ENCODE measurements at regions not wholly inside any gene's neighbourhood (a gene's known extent, or its start where the extent isn't known, plus 50 kb on each side); places are given as distances from the start of the nearest gene placed in this dataset.

DNA sequence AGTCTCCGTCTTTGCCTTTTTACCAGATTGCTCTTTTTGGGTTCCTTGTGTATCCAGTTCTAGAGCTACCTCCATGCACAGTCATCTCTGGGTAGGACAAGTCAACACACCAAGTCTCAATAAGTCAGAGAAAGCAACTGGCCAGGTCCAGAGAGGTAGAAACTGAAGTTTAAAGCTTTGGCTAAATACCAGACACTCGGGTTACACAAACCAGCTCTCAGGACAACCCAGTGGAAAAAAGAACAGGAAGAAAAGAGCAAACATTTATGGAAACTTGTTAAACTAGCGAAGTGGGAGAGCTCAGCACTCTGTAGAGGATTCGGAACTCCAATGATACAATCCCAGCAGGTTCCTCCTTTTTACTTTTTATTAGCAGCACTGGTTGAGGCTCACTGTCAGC, 291.0 kb upstream of the CPEB2 start:
- DNase-seq (ENCODE audit: low spot score), result no peak

GRCh38 chr4:14716691-14717090, 285.6 kb upstream of the CPEB2 start:
- no peak for DNase-seq (ENCODE audit: low spot score)

DNA sequence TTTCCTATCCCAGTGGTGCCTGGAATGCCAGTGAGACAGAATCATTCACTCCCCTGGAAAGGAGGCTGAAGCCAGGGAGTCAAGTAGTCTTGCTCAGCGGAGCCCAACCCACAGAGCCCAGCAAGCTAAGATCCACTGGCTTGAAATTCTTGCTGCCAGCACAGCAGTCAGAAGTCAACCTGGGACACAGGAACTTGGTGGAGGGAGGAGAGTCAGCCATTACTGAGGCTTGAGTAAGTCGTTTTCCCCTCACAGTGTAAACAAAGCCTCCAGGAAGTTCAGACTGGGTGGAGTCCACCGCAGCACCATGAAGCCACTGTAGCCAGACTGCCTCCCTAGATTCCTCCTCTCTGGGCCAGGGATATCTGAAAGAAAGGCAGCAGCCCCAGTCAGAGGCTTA, 283.2 kb upstream of the CPEB2 start:
- DNase-seq (ENCODE audit: low spot score), result no peak

DNA sequence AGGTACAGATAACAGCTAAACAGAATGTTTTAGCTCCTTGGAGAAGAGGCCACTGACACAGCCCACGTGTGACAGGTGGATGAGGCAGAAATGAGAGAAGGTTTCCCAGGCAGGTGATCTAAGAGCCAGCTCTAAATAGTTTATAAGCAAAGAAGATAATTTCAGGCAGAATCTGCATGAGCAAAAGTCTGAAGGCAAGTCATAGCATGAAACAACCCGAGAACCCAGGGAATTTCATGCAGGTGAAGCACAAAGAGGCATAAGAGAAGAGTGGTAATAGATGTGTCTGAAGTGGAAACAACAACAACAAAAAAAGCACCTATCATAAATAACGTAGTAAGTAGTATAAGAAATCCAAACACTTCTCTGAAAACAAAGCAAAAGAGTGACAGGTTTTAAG, 275.8 kb upstream of the CPEB2 start:
- DNase-seq (ENCODE audit: low spot score), result no peak

DNA sequence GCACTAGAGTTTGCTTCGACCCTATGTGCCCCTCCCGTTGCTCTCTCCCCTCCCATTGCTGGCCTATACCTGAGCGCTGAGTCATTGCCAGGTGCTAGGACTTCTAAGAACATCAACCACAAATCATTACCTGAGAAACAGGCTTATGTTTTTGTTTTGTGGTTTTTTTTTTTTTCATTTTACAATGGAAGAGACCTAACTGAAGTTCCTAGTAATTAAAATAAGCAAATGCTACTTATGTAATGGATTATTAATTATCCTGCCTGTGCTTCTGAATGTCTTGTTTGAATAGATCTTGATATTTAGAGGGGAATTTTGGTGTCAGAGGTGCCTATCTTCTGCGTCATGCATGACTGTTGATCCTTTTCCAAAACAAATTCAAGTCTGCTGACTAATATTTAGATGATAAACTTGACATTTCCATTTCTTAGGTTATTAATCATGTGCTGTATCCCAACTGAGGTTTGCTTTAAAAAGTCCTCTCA, 275.4 kb upstream of the CPEB2 start:
- no peak for DNase-seq (ENCODE audit: low spot score)

- no peak for DNase-seq (ENCODE audit: low spot score)
These were observed 272.8 kb upstream of the CPEB2 start for GRCh38 chr4:14729282-14730000.

DNA sequence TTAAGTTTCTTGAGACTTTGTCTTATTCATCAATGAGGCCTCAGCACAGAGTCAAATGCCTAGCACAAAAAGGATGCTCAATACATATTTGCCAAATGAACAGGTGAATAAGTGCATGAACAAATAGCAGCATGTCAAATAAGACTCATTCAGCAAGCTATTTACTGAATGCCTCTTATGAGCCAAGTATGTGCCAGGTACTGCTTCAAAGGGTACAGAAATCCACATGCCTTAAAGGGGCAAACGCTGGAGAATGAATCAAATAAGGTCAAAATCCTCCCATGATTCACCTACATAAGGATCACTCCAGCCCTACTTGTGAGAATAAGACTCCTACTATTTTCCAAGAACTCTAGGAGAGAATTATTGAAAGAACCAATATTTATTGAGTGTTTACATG, 260.2 kb upstream of the CPEB2 start:
- no peak for DNase-seq (ENCODE audit: low spot score)

DNA sequence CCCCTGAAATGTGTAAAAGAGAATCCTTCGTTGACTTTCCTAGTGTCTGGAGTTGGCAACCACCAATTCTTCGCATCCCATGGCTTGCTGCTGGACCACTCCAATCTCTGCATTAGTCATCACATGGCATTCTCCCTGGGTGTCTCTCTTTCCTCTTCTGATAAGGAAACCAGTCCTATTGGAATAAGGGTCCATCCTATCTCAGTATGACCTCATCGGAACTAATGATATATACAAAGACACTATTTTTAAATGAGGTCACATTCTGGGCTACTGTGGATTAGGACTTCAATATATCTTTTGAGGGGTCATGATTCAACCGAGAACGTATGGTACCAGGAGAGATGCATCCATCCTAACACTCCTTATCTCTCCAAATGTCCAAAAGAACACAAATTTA, 259.1 kb upstream of the CPEB2 start:
- no peak for DNase-seq (ENCODE audit: low spot score)

- DNase-seq (ENCODE audit: low spot score), result no peak
These were observed 258.7 kb upstream of the CPEB2 start for GRCh38 chr4:14743601-14744000.

DNA sequence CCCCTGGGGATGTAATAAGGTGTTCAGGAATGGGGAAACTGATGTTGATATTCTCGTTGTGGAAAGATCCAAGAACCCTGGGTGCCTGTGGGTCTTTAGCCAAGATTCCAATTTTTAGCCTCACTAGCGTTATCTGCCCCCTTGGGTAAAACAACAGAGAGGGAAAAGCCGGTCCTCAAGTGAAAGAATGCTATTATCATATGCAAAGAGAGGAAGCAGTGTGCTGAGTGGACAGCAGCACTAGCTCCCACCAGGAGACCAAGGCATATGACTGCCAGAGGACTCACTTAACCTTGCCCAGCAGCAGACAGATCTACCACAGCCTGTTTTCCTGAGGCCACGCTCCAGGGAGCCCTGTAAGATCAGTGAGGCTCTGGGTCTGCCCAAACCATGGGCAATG, 257.9 kb upstream of the CPEB2 start:
- DNase-seq (ENCODE audit: low spot score), result no peak

GRCh38 chr4:14749910-14750309, 252.4 kb upstream of the CPEB2 start:
- no peak for DNase-seq (ENCODE audit: low spot score)

- DNase-seq (ENCODE audit: low spot score), result no peak
These were observed 249.8 kb upstream of the CPEB2 start for GRCh38 chr4:14752341-14753046.

DNA sequence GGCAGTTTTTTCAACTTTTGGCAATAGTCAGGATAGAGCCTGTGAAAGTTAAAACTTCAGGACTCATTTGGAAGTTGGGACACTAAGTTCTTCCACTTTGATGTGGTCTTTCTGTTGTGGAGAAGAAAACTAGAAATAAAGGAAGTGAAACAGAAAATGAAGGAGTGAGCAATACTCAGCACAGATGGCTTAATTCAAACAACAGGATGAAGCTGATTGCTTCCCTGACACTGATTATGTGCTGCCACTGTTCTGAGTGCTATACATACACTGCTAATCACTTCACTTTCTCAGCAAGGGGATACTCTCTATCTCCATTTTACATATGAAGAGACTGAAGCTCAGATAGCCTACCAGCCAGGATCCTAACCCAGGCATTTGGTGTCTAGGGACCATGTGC, 235.1 kb upstream of the CPEB2 start:
- no peak for DNase-seq (ENCODE audit: low spot score)

DNA sequence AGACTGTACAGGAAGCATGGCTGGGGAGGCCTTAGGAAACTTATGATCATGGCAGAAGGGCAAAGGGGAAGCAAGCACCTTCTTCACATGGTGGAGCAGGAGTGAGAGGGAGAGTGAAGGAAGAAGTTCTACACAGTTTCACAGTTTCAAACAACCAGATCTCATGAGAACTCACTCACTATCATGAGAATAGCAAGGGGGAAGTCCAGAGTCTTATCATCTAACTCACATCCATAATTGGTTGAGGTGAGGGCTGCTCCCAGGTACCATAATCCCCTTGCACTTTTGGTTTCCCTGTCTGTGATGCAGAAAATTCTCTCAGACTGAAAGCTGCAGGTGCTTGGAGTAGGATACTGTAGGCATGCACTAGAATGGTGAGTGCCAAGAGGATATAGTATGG, 233.8 kb upstream of the CPEB2 start:
- DNase-seq (ENCODE audit: low spot score), result no peak

GRCh38 chr4:14769993-14770392, 232.3 kb upstream of the CPEB2 start:
- DNase-seq (ENCODE audit: low spot score), result no peak

- DNase-seq (ENCODE audit: low spot score), result no peak
These were observed 231.2 kb upstream of the CPEB2 start for GRCh38 chr4:14771094-14771493.

- DNase-seq (ENCODE audit: low spot score), result no peak
These were observed 230.6 kb upstream of the CPEB2 start for GRCh38 chr4:14771504-14772175.

GRCh38 chr4:14772388-14772787, 229.9 kb upstream of the CPEB2 start:
- no peak for DNase-seq (ENCODE audit: low spot score)

DNA sequence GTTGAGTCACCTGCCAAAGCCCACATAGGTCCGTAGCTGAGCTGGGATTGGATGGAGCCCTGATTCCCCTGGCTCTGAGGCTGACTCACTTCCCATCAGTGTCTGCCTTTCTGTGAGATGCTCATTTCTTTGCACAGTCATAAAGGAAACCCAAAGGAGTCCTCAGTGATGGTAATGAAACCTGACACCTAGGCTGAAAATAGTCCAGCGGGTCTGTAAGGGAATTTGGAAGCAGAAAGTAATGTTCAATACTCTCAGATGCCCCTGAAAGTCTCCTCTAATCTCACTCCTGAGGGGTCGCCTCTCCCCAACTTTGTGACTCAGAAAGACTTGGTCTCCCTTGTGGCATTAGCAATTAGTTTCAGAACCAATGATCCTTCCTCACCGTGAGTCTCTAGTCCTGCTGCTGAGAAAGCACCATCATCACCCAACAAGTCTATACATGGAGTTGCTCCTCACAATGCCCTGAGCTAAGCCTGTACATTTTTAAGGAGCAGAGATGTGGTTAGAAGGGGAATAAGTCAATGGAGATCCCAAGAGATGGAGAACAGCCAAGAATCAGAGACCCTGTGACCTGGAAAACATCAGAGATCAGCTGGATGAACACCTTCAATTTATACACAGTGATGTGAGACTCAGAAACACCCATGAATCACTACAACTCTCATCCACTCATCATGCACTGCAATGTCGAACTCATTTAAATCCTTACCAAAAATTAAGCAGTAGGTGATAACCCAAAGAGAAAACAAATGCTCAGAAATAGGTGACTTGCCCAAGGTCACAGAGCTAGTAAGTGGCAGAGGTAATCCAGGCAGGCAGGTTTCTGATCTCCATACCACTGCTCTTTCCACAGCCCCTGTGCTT, 219.0 kb upstream of the CPEB2 start:
- DNase-seq (ENCODE audit: low spot score), result no peak

DNA sequence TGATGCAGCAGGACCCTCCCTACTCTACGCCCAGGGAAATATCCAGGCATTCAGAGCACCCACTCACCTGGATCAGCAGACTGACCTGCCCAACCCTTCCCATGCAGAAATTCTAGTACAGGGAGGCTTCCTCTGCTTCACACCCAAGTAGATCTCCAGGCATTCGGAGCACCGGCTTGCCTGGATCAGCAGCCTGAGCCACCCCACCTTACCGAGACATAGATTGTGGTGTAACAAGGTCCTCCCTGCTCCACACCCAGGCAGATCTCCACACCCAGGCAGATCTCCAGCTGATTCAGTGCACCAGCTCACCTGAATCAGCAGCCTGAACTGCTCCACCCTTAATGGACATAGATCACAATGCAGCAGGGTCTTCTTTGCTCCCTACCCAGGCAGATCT, 215.1 kb upstream of the CPEB2 start:
- no peak for DNase-seq (ENCODE audit: low spot score)

- DNase-seq (ENCODE audit: low spot score), result no peak
These were observed 214.4 kb upstream of the CPEB2 start for GRCh38 chr4:14787894-14788293.

GRCh38 chr4:14790494-14790893, 211.8 kb upstream of the CPEB2 start:
- no peak for DNase-seq (ENCODE audit: low spot score)
